Adrenal gland (tissue), 5 donors: ENCODE measurements at regions not wholly inside any gene's neighbourhood (a gene's known extent, or its start where the extent isn't known, plus 50 kb on each side); places are given as distances from the start of the nearest gene placed in this dataset.

Source experiments
- POLR2A ChIP-seq, 2 donors: fragments of 450-650 bp; IDR thresholded peaks; one replicate each; pipeline ENCODE4 v1.6.1; 2017; ENCODE audit warnings: antibody characterized with exemption in 2 of 2, mild to moderate bottlenecking in 2 of 2, moderate library complexity in 1 of 2
- TF ChIP-seq, protein P1 (sequence below), 6 experiments: fragments of 450-650 bp in 4 of 6; fragments of 200-600 bp in 2 of 6; sonication (generic) in 1 of 6; IDR thresholded peaks; 1 replicate in 5 of 6; 2 replicates in 1 of 6; pipeline versions ENCODE4 v1.5.1 to v1.8.0; 2016 to 2021; ENCODE audit warnings: antibody characterized with exemption in 6 of 6, mild to moderate bottlenecking in 2 of 6, moderate library complexity in 1 of 6
- donor health status: DM: no; HTN: no; CAD: no.

DNA sequence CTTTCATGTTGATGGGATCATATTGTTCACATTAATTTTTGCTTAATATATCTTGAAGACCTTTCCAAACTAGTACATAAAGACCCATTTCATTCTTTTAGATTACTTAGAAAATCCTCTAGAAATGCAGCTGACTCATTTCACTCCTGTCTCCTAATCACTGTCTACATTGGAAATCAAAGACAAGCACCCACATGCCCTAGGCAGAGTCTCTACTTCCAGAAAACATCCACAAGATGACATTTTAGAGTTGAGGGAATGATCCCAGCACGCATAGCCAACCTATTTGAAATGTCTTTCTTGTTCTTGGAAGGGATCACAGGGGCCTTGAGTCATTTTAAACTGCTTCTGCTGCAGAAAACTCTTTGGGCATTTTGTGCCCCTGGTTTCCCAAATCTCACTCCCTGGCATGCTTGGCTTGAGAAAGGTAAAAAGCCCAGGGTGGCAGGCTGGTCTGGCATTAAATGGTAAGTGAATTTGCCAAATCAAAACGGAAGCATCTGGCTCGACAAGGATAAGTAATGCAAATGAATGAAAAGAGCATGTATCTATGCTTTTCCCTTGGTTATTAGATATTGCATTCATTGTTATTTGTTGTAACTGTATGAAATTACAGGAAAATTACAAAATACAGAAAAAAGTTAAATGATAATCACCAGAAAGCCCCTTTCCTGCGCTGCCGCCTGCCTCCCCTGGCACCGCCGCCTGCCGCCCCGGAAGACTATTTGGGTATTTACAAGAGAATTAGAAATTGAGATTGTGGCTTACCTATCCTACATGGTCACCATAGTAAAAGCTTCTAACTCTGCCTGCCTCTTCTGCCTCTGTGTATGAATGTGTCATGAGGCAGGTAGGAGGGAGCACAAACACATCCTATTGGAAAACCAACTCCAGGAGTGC is 225.3 kb downstream of the PTEN start:
- TF ChIP-seq, protein P1, sequence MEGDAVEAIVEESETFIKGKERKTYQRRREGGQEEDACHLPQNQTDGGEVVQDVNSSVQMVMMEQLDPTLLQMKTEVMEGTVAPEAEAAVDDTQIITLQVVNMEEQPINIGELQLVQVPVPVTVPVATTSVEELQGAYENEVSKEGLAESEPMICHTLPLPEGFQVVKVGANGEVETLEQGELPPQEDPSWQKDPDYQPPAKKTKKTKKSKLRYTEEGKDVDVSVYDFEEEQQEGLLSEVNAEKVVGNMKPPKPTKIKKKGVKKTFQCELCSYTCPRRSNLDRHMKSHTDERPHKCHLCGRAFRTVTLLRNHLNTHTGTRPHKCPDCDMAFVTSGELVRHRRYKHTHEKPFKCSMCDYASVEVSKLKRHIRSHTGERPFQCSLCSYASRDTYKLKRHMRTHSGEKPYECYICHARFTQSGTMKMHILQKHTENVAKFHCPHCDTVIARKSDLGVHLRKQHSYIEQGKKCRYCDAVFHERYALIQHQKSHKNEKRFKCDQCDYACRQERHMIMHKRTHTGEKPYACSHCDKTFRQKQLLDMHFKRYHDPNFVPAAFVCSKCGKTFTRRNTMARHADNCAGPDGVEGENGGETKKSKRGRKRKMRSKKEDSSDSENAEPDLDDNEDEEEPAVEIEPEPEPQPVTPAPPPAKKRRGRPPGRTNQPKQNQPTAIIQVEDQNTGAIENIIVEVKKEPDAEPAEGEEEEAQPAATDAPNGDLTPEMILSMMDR (IDR thresholded peaks at IDR 0.05): no peak
- TF ChIP-seq POLR2A (IDR thresholded peaks at IDR 0.05): no peak
